Epidermal melanocyte (primary cell): ENCODE measurements at regions not wholly inside any gene's neighbourhood (a gene's known extent, or its start where the extent isn't known, plus 50 kb on each side); places are given as distances from the start of the nearest gene placed in this dataset.

Experiments used
- DNase-seq: peaks from one replicate; pipeline ENCODE4 v3.0.0; 2011; ENCODE audit warnings: low spot score; ENCODE audit not compliant: insufficient read length

- DNase-seq: no peak
These were observed 279.5 kb upstream of the PARD3B start for GRCh38 chr2:204265681-204266181.

- DNase-seq: no peak
These were observed 276.8 kb upstream of the PARD3B start for GRCh38 chr2:204268458-204268857.

- no peak for DNase-seq
These were observed 276.3 kb upstream of the PARD3B start for GRCh38 chr2:204268971-204269370.

- no peak for DNase-seq
These were observed 273.2 kb upstream of the PARD3B start for GRCh38 chr2:204272089-204272488.

GRCh38 chr2:204272610-204273287, 272.5 kb upstream of the PARD3B start:
- no peak for DNase-seq

GRCh38 chr2:204274429-204274828, 270.8 kb upstream of the PARD3B start:
- no peak for DNase-seq

GRCh38 chr2:204274991-204275390, 270.3 kb upstream of the PARD3B start:
- no peak for DNase-seq

- no peak for DNase-seq
These were observed 268.0 kb upstream of the PARD3B start for GRCh38 chr2:204277226-204277625.

- DNase-seq: no peak
These were observed 266.8 kb upstream of the PARD3B start for GRCh38 chr2:204278454-204278853.

GRCh38 chr2:204279819-204280218, 265.5 kb upstream of the PARD3B start:
- DNase-seq: no peak

GRCh38 chr2:204280262-204280668, 265.0 kb upstream of the PARD3B start:
- DNase-seq: no peak

GRCh38 chr2:204282081-204282480, 263.2 kb upstream of the PARD3B start:
- DNase-seq: no peak

- DNase-seq: no peak
These were observed 262.8 kb upstream of the PARD3B start for GRCh38 chr2:204282525-204282924.

GRCh38 chr2:204289066-204289465, 256.2 kb upstream of the PARD3B start:
- DNase-seq: no peak

- DNase-seq: no peak
These were observed 252.8 kb upstream of the PARD3B start for GRCh38 chr2:204292439-204292838.

- no peak for DNase-seq
These were observed 251.2 kb upstream of the PARD3B start for GRCh38 chr2:204293884-204294747.

GRCh38 chr2:204298404-204298803, 246.9 kb upstream of the PARD3B start:
- DNase-seq: no peak

- no peak for DNase-seq
These were observed 245.5 kb upstream of the PARD3B start for GRCh38 chr2:204299766-204300165.

- no peak for DNase-seq
These were observed 238.6 kb upstream of the PARD3B start for GRCh38 chr2:204306667-204307066.

GRCh38 chr2:204312105-204312504, 233.2 kb upstream of the PARD3B start:
- no peak for DNase-seq

GRCh38 chr2:204313256-204313655, 232.0 kb upstream of the PARD3B start:
- DNase-seq: no peak

- no peak for DNase-seq
These were observed 230.0 kb upstream of the PARD3B start for GRCh38 chr2:204315236-204315662.

GRCh38 chr2:204317640-204318039, 227.6 kb upstream of the PARD3B start:
- DNase-seq: no peak
